ENCODE measurements at regions not wholly inside any gene's neighbourhood (a gene's known extent, or its start where the extent isn't known, plus 50 kb on each side); places are given as distances from the start of the nearest gene placed in this dataset.

DNA sequence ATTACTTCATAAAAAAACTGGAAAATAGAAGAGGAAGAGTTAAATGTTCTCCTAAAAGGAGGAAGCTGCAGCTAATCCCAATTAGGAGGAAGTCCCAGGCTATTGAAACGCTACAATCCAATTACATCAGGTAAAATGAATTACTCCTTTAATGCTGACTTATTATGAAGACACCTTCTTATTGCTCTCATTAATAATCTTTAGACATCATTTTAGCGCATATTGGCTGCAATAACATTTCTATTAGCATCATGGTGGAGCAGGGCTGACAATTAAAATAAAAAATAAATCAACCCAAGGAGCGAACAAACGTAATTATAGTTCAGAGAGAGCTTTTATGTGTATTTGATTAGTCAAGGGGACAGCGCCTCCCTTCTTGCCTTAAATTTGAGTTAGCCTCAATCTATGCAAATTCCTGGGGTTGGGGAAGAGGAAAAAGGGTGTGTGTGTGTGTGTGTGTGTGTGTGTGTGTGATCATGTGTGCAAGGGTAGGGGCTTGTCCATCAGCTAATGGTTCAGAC is 109.0 kb upstream of the IRX6 start:
- TF ChIP-seq, protein P1, sequence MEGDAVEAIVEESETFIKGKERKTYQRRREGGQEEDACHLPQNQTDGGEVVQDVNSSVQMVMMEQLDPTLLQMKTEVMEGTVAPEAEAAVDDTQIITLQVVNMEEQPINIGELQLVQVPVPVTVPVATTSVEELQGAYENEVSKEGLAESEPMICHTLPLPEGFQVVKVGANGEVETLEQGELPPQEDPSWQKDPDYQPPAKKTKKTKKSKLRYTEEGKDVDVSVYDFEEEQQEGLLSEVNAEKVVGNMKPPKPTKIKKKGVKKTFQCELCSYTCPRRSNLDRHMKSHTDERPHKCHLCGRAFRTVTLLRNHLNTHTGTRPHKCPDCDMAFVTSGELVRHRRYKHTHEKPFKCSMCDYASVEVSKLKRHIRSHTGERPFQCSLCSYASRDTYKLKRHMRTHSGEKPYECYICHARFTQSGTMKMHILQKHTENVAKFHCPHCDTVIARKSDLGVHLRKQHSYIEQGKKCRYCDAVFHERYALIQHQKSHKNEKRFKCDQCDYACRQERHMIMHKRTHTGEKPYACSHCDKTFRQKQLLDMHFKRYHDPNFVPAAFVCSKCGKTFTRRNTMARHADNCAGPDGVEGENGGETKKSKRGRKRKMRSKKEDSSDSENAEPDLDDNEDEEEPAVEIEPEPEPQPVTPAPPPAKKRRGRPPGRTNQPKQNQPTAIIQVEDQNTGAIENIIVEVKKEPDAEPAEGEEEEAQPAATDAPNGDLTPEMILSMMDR (IDR thresholded peaks at IDR 0.05): no peak
- no peak for TF ChIP-seq POLR2A (IDR thresholded peaks at IDR 0.05)

All from Peyer's patch (tissue), 4 donors.